Suprapubic skin (tissue), 4 donors: ENCODE measurements at regions not wholly inside any gene's neighbourhood (a gene's known extent, or its start where the extent isn't known, plus 50 kb on each side); places are given as distances from the start of the nearest gene placed in this dataset.
"Not testable (repeated sequence)": the region's sequence is repeated elsewhere in the genome, so short reads cannot be mapped to it uniquely, and the experiment has no call there.

Experiments used
- CTCF ChIP-seq, 2 donors: fragments of 200-600 bp in 1 of 2; fragments of 450-650 bp in 1 of 2; sonication (generic) in 1 of 2; IDR thresholded peaks; one replicate each; pipeline ENCODE4 v1.5.1; 2016 to 2019; ENCODE audit warnings: antibody characterized with exemption in 2 of 2, mild to moderate bottlenecking in 1 of 2, moderate library complexity in 1 of 2
- EP300 ChIP-seq: sonication (generic); formaldehyde crosslinking; IDR thresholded peaks from one replicate; pipeline ENCODE4 v1.6.1; 2017; ENCODE audit warnings: antibody characterized with exemption
- POLR2A ChIP-seq, 2 donors: fragments of 450-650 bp; IDR thresholded peaks; one replicate each; pipeline ENCODE4 v1.6.1; 2017; ENCODE audit warnings: antibody characterized with exemption in 2 of 2, mild to moderate bottlenecking in 2 of 2, moderate library complexity in 2 of 2
- POLR2AphosphoS5 ChIP-seq, 3 donors: sonication (generic); formaldehyde crosslinking; IDR thresholded peaks; one replicate each; pipeline ENCODE4 v1.6.1; 2017; ENCODE audit warnings: antibody characterized with exemption in 3 of 3

GRCh38 chr16:88245241-88246081, 137.3 kb upstream of the ZNF469 start:
- not testable (repeated sequence) for TF ChIP-seq CTCF (IDR thresholded peaks at IDR 0.05); POLR2A (IDR thresholded peaks at IDR 0.05); POLR2AphosphoS5 (IDR thresholded peaks at IDR 0.05); EP300
